Gastroesophageal sphincter (tissue), 4 donors: ENCODE measurements at regions not wholly inside any gene's neighbourhood (a gene's known extent, or its start where the extent isn't known, plus 50 kb on each side); places are given as distances from the start of the nearest gene placed in this dataset.

ENCODE experiments used
- ATAC-seq: fragments of 150-250 bp; one replicate; pipeline ENCODE4 v1.9.1; 2016; ENCODE audit warnings: mild to moderate bottlenecking, moderate library complexity
- H3K27ac ChIP-seq, 4 donors: fragments of 200-600 bp; sonication (generic) in 3 of 4; 1 replicate in 3 of 4; 2 replicates in 1 of 4; pipeline ENCODE4 v1.5.1; 2016 to 2019
- H3K27me3 ChIP-seq: fragments of 200-600 bp; sonication (generic); one replicate; pipeline ENCODE4 v1.5.1; 2019
- H3K36me3 ChIP-seq, 2 donors: fragments of 200-600 bp; sonication (generic); one replicate each; pipeline ENCODE4 v1.5.1; 2019; ENCODE audit warnings: control low read depth in 1 of 2
- H3K4me1 ChIP-seq, 3 donors: fragments of 200-600 bp; sonication (generic); 1 replicate in 2 of 3; 2 replicates in 1 of 3; pipeline ENCODE4 v1.5.1; 2016 to 2019; ENCODE audit warnings: control low read depth in 2 of 3
- H3K4me3 ChIP-seq, 2 donors: fragments of 200-600 bp; sonication (generic); one replicate each; pipeline ENCODE4 v1.5.1; 2019; ENCODE audit warnings: mild to moderate bottlenecking in 1 of 2, moderate library complexity in 1 of 2
- H3K9me3 ChIP-seq, 3 donors: fragments of 200-600 bp; sonication (generic); one replicate each; pipeline ENCODE4 v1.5.1; 2017 to 2019; ENCODE audit warnings: control low read depth in 2 of 3
- CTCF ChIP-seq, 4 experiments: fragments of 200-600 bp in 2 of 4; fragments of 450-650 bp in 2 of 4; sonication (generic) in 1 of 4; IDR thresholded peaks; one replicate each; pipeline ENCODE4 v1.5.1; 2017 to 2019; ENCODE audit warnings: antibody characterized with exemption in 4 of 4, mild to moderate bottlenecking in 2 of 4, moderate library complexity in 2 of 4
- EP300 ChIP-seq: sonication (generic); formaldehyde crosslinking; IDR thresholded peaks from one replicate; pipeline ENCODE4 v1.6.1; 2017; ENCODE audit warnings: antibody characterized with exemption, mild to moderate bottlenecking
- POLR2A ChIP-seq, 2 donors: fragments of 450-650 bp; IDR thresholded peaks; one replicate each; pipeline ENCODE4 v1.6.1; 2017; ENCODE audit warnings: antibody characterized with exemption in 2 of 2, mild to moderate bottlenecking in 2 of 2, moderate library complexity in 1 of 2
- POLR2AphosphoS5 ChIP-seq: sonication (generic); formaldehyde crosslinking; IDR thresholded peaks from one replicate; pipeline ENCODE4 v1.6.1; 2017; ENCODE audit warnings: antibody characterized with exemption
- WGBS, 2 donors: methylation state at CpG; one replicate each; pipeline ENCODE4 v1.1.5; 2018; ENCODE audit warnings: low coverage in 1 of 2; 5-methylcytosine and 5-hydroxymethylcytosine counted together

DNA sequence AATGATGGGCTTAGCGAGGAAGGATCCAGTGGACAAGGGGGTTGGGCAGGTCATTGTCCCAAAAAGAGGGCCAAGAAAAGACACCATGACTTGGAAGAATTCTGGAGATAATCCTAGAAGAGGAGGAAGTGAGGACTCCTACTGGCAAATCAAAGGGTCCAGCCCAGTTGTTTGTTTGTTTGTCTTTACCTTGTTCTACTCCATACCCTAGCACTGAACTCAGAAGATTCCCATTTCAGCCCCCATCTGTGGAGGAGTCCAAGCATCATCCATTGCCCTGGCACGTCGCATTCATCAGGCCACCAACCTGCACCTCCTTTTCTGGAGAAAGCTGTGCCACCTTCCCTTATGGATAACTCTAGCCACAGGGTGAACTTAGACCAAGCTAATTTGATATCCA, 326.2 kb downstream of the EN1 start:
- no peak for ATAC-seq
- H3K4me3 ChIP-seq: no peak overlapping the region
- H3K27me3 ChIP-seq: no peaks in the 10 kb centered on the region
- WGBS, 2 donors: 77 to 86% methylated on average over 3 of the region's 3 CpGs
- no peak overlapping the region for H3K27ac ChIP-seq
- peaks cover 0 to 33% (median 0%) of the 10 kb centered on the region in 3 donors for H3K9me3 ChIP-seq
- H3K36me3 ChIP-seq: no peaks in the 10 kb centered on the region
- TF ChIP-seq EP300 (no peak), CTCF (IDR thresholded peaks at IDR 0.05) (no peak), POLR2A (IDR thresholded peaks at IDR 0.05) (no peak), POLR2AphosphoS5 (no peak)
- H3K4me1 ChIP-seq: no peaks in the 10 kb centered on the region

DNA sequence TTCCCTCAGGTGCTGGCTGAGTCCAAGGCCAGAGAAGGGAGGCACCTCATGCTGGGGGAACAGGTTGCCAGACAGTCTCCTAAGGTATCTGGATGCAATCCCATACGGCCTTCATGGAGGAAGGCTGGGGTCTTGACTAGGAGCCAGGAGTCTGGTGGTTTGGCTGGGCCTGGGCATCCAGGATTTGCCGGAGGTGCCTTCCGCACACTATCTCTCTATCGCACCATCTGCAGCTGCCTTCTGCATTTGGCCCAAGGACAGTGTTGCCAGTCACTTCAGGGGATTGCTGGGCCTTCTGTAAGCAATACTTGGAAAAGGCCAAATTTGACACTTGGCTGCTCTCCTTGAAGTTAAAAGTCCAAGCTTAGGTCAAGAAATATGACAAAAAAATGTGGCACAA, 327.2 kb downstream of the EN1 start:
- H3K36me3 ChIP-seq: no peaks in the 10 kb centered on the region
- H3K27ac ChIP-seq: no peak overlapping the region
- TF ChIP-seq CTCF (IDR thresholded peaks at IDR 0.05): no peak
- no peak for TF ChIP-seq POLR2AphosphoS5
- TF ChIP-seq EP300: no peak
- TF ChIP-seq POLR2A (IDR thresholded peaks at IDR 0.05): no peak
- no peak overlapping the region for H3K4me3 ChIP-seq
- peaks cover 0 to 33% (median 0%) of the 10 kb centered on the region in 3 donors for H3K9me3 ChIP-seq
- 50 to 80% methylated on average over 1 to 2 of the region's 4 CpGs for WGBS, 2 donors
- no peaks in the 10 kb centered on the region for H3K4me1 ChIP-seq
- ATAC-seq: no peak
- no peaks in the 10 kb centered on the region for H3K27me3 ChIP-seq

DNA sequence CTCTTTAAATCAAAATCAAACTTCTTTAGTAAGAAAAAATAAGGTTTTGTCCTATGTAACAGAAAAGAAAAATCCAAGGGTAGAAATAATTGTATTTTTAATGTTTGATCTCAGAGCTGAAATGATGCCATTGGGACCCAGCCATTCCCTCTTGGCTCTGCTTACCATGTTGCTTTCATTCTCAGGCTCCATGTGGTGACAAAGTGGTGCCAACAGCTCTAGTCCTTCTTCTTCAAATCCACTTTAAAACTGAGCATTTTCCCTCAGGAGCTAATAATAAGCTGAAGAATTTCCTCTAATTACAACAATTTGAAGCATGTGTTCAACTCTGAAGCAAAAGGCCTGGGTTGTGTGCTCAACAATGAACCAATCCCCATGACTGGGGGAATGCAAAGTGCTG, 327.9 kb downstream of the EN1 start:
- no peak for ATAC-seq
- Histone ChIP-seq H3K36me3 (no peaks in the 10 kb centered on the region), H3K27me3 (no peaks in the 10 kb centered on the region), H3K4me1 (no peaks in the 10 kb centered on the region), H3K4me3 (no peak overlapping the region), H3K27ac (no peak overlapping the region), H3K9me3 (peaks cover 0 to 35% (median 0%) of the 10 kb centered on the region in 3 donors)
- TF ChIP-seq EP300: no peak
- TF ChIP-seq POLR2A (IDR thresholded peaks at IDR 0.05): no peak
- TF ChIP-seq POLR2AphosphoS5: no peak
- TF ChIP-seq CTCF (IDR thresholded peaks at IDR 0.05): no peak

DNA sequence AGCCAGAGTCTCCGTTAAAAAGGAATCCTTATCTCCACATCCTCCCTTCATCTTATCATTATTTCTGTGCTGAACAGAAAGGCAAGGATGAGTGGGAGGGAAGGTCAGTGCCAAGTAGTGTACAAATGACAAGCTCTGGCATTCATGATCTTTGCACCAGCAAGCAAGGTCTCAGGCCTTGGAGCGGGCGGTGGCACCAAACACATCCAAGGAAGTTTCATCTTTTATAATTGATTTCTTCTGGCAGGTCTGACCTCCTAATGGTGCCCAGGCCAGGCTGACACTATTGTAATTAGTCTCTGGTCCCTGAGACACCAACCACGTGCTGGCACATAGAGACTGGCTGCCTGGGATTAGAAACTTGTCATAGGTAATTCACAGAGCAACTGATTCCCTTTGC, 336.6 kb downstream of the EN1 start:
- Histone ChIP-seq H3K27ac (no peak overlapping the region), H3K4me1 (no peaks in the 10 kb centered on the region), H3K27me3 (no peaks in the 10 kb centered on the region), H3K9me3 (peaks cover 0 to 7% (median 0%) of the 10 kb centered on the region in 3 donors), H3K4me3 (no peak overlapping the region), H3K36me3 (no peaks in the 10 kb centered on the region)
- TF ChIP-seq POLR2AphosphoS5 (no peak), POLR2A (IDR thresholded peaks at IDR 0.05) (no peak), CTCF (IDR thresholded peaks at IDR 0.05) (no peak), EP300 (no peak)
- no peak for ATAC-seq
- WGBS, 2 donors: 40 to 69% methylated on average over 4 of the region's 4 CpGs

GRCh38 chr2:118509319-118510004, 338.0 kb downstream of the EN1 start:
- Histone ChIP-seq H3K9me3 (peaks cover 0 to 4% (median 0%) of the 10 kb centered on the region in 3 donors), H3K27me3 (no peaks in the 10 kb centered on the region), H3K4me1 (no peaks in the 10 kb centered on the region), H3K36me3 (no peaks in the 10 kb centered on the region), H3K27ac (no peak overlapping the region), H3K4me3 (no peak overlapping the region)
- whole genome bisulfite sequencing, 2 donors: 72 to 83% methylated on average over 4 to 7 of the region's 7 CpGs
- ATAC-seq: no peak
- TF ChIP-seq EP300 (no peak), CTCF (IDR thresholded peaks at IDR 0.05) (no peak), POLR2AphosphoS5 (no peak), POLR2A (IDR thresholded peaks at IDR 0.05) (no peak)
